ENCODE measurements at regions not wholly inside any gene's neighbourhood (a gene's known extent, or its start where the extent isn't known, plus 50 kb on each side); places are given as distances from the start of the nearest gene placed in this dataset.
"Not testable (repeated sequence)": the region's sequence is repeated elsewhere in the genome, so short reads cannot be mapped to it uniquely, and the experiment has no call there.

DNA sequence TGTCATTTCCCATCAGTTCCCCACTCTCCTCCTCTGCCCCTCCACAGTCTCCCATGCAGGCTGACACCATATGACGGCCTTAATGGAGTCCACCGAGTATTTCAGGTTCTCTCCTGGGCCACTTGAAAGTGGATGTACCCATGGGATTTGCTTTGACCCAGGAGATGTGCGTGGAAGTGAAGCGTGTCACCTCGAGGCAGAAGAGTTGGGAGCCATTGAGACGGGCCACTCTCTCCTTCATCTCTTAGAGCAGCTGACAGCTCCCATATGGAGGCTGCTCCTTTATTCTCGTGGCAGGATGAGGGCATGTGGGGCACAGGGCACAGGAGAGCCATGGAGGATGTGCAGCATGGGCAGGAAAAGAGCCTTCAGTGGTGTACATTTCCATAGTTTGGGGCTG lies 144.7 kb upstream of the CRYM start:
- H2AFZ ChIP-seq (ENCODE audit: low read depth, low read length); H3K36me3 ChIP-seq (ENCODE audit: insufficient read depth, low read length); H3K27me3 ChIP-seq (ENCODE audit: insufficient read depth, low read depth, low read length); H3K9ac ChIP-seq (ENCODE audit: low read length); H3K9me2 ChIP-seq (ENCODE audit: insufficient read depth, low read length); H3F3A ChIP-seq (ENCODE audit: insufficient read depth, low read length, poor library complexity, severe bottlenecking); H3K27ac ChIP-seq (ENCODE audit: low read length); H3K79me2 ChIP-seq (replicated peaks; ENCODE audit: insufficient read depth, low read length); H4K20me1 ChIP-seq (ENCODE audit: insufficient read depth); H3K4me3 ChIP-seq (ENCODE audit: low read length); H3K9me3 ChIP-seq (ENCODE audit: low read length); H3K4me2 ChIP-seq (ENCODE audit: low read length): not testable (repeated sequence)

DNA sequence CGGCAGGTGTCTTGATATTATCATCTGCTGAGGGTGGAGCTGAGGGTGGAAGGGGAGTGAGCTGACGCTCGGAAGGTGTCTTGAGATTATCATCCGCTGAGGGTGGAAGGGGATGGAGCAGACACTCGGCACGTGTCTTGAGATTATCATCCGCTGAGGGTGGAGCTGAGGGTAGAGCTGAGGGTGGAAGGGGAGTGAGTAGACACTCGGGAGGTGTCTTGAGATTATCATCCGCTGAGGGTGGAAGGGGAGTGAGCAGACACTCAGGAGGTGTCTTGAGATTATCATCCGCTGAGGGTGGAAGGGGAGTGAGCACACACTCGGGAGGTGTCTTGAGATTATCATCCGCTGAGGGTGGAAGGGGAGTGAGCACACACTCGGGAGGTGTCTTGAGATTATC lies 126.6 kb upstream of the CRYM start:
- not testable (repeated sequence) for H3K79me2 ChIP-seq (replicated peaks; ENCODE audit: insufficient read depth, low read length); H4K20me1 ChIP-seq (ENCODE audit: insufficient read depth); H3K27ac ChIP-seq (ENCODE audit: low read length); H3K9me2 ChIP-seq (ENCODE audit: insufficient read depth, low read length); H3K9me3 ChIP-seq (ENCODE audit: low read length); H2AFZ ChIP-seq (ENCODE audit: low read depth, low read length); H3K27me3 ChIP-seq (ENCODE audit: insufficient read depth, low read depth, low read length); H3K36me3 ChIP-seq (ENCODE audit: insufficient read depth, low read length); H3K9ac ChIP-seq (ENCODE audit: low read length); H3K4me2 ChIP-seq (ENCODE audit: low read length); H3F3A ChIP-seq (ENCODE audit: insufficient read depth, low read length, poor library complexity, severe bottlenecking); H3K4me3 ChIP-seq (ENCODE audit: low read length)

DNA sequence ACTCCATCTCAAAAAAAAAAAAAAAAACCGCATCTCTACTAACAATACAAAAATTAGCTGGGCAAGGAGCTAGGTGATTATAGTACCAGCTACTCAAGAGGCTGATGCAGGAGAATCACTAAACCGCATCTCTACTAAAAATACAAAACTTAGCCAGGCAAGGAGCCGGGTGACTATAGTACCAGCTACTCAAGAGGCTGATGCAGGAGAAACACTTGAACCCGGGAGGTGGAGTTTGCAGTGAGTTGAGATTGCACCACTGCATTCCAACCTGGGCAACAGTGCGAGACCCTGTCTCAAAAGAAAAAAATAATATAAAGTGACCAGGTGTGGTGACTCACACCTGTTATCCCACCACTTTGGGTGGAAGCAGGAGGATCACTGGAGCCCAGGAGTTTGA lies 119.8 kb upstream of the CRYM start:
- not testable (repeated sequence) for H2AFZ ChIP-seq (ENCODE audit: low read depth, low read length); H3K9me3 ChIP-seq (ENCODE audit: low read length); H3K9me2 ChIP-seq (ENCODE audit: insufficient read depth, low read length); H3K36me3 ChIP-seq (ENCODE audit: insufficient read depth, low read length); H3F3A ChIP-seq (ENCODE audit: insufficient read depth, low read length, poor library complexity, severe bottlenecking); H4K20me1 ChIP-seq (ENCODE audit: insufficient read depth); H3K9ac ChIP-seq (ENCODE audit: low read length); H3K4me3 ChIP-seq (ENCODE audit: low read length); H3K4me2 ChIP-seq (ENCODE audit: low read length); H3K27me3 ChIP-seq (ENCODE audit: insufficient read depth, low read depth, low read length); H3K79me2 ChIP-seq (replicated peaks; ENCODE audit: insufficient read depth, low read length); H3K27ac ChIP-seq (ENCODE audit: low read length)

DNA sequence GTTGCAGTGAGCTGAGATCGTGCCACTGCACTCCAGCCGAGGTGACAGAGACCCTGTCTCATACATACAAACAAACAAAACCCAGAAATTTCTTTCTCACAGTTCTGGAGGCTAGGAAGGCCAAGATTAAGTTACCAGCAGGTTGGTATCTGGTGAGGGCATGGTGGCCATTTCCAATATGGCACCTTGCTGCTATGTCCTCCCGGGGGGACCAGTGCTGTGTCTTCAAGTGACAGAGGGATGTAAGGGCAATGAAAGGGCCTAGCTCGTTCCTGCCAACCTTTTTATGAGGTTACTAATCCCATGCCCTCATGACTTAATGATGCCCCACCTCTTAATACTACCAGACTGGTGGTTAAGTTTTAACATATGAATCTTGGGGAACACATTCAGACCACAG lies 118.5 kb upstream of the CRYM start:
- not testable (repeated sequence) for H3K4me2 ChIP-seq (ENCODE audit: low read length); H3K79me2 ChIP-seq (replicated peaks; ENCODE audit: insufficient read depth, low read length); H3K27me3 ChIP-seq (ENCODE audit: insufficient read depth, low read depth, low read length); H3K9me2 ChIP-seq (ENCODE audit: insufficient read depth, low read length); H4K20me1 ChIP-seq (ENCODE audit: insufficient read depth); H3K9ac ChIP-seq (ENCODE audit: low read length); H3K4me3 ChIP-seq (ENCODE audit: low read length); H2AFZ ChIP-seq (ENCODE audit: low read depth, low read length); H3K27ac ChIP-seq (ENCODE audit: low read length); H3K36me3 ChIP-seq (ENCODE audit: insufficient read depth, low read length); H3K9me3 ChIP-seq (ENCODE audit: low read length); H3F3A ChIP-seq (ENCODE audit: insufficient read depth, low read length, poor library complexity, severe bottlenecking)

DNA sequence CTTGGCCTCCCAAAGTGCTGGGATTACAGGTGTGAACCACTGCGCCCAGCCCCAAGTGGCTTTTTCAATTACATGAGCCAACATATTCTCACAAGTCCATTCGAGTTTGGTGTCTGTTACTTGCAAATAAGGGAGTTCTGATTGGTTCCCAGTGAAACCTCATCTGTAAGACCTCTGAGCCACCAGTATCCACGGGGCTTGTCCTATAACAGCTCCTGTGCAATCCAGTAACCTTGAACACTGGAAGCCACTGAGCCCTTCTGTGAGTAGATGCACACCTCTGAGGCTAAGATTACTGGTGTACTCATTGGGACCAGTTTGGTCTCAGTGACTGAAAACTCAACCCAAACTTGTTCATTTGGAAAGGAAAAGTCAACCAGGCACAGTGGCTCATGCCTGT lies 112.5 kb upstream of the CRYM start:
- H3K4me2 ChIP-seq (ENCODE audit: low read length); H3K9me2 ChIP-seq (ENCODE audit: insufficient read depth, low read length); H3K27me3 ChIP-seq (ENCODE audit: insufficient read depth, low read depth, low read length); H3K36me3 ChIP-seq (ENCODE audit: insufficient read depth, low read length); H3K27ac ChIP-seq (ENCODE audit: low read length); H4K20me1 ChIP-seq (ENCODE audit: insufficient read depth); H3K4me3 ChIP-seq (ENCODE audit: low read length); H3K79me2 ChIP-seq (replicated peaks; ENCODE audit: insufficient read depth, low read length); H2AFZ ChIP-seq (ENCODE audit: low read depth, low read length); H3K9me3 ChIP-seq (ENCODE audit: low read length); H3K9ac ChIP-seq (ENCODE audit: low read length); H3F3A ChIP-seq (ENCODE audit: insufficient read depth, low read length, poor library complexity, severe bottlenecking): not testable (repeated sequence)

DNA sequence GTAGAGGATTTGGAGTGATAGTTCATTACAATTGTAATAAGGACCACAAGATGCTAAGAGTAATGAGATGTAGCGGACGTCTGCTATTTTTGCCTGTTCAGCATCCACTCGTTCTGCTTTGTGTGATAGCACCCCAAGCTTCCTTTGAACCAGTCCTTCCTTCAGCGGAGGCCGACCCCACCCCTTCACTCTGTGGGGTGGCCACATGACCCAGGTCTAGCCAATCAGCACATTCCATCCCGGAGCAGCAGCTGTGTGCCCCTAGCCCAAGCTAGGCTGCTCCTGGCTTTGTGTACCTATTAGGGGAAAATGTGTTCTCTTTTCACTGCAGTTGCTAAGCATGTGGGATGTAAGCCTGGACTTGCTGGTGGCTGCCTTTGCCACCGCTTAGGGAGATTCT lies 111.8 kb upstream of the CRYM start:
- H3K4me2 ChIP-seq (ENCODE audit: low read length); H3K9me2 ChIP-seq (ENCODE audit: insufficient read depth, low read length); H3K27me3 ChIP-seq (ENCODE audit: insufficient read depth, low read depth, low read length); H3K4me3 ChIP-seq (ENCODE audit: low read length); H3K27ac ChIP-seq (ENCODE audit: low read length); H3K36me3 ChIP-seq (ENCODE audit: insufficient read depth, low read length); H3K9me3 ChIP-seq (ENCODE audit: low read length); H3F3A ChIP-seq (ENCODE audit: insufficient read depth, low read length, poor library complexity, severe bottlenecking); H4K20me1 ChIP-seq (ENCODE audit: insufficient read depth); H2AFZ ChIP-seq (ENCODE audit: low read depth, low read length); H3K9ac ChIP-seq (ENCODE audit: low read length); H3K79me2 ChIP-seq (replicated peaks; ENCODE audit: insufficient read depth, low read length): not testable (repeated sequence)

DNA sequence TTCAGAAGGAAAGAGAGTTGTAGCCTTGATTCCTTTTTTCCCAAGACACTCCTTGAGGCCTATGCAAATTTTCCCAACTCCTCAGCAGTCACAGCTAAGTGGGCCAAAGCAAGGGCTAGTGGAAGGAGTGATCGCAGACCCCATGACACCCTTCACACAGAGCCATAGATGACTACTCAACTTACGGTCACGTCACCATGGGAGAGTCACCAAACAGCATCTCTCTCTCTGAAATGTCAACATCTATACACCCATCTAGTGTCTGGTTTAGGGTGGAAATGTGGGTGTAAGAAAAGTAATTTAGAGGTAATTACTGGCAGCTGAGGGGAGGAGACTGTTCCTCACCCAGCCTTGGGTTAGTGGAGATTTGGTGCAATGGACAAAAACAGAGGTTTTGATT lies 109.7 kb upstream of the CRYM start:
- H3F3A ChIP-seq (ENCODE audit: insufficient read depth, low read length, poor library complexity, severe bottlenecking); H3K27me3 ChIP-seq (ENCODE audit: insufficient read depth, low read depth, low read length); H3K27ac ChIP-seq (ENCODE audit: low read length); H3K79me2 ChIP-seq (replicated peaks; ENCODE audit: insufficient read depth, low read length); H3K9me3 ChIP-seq (ENCODE audit: low read length); H2AFZ ChIP-seq (ENCODE audit: low read depth, low read length); H3K4me2 ChIP-seq (ENCODE audit: low read length); H4K20me1 ChIP-seq (ENCODE audit: insufficient read depth); H3K9ac ChIP-seq (ENCODE audit: low read length); H3K36me3 ChIP-seq (ENCODE audit: insufficient read depth, low read length); H3K4me3 ChIP-seq (ENCODE audit: low read length); H3K9me2 ChIP-seq (ENCODE audit: insufficient read depth, low read length): not testable (repeated sequence)

DNA sequence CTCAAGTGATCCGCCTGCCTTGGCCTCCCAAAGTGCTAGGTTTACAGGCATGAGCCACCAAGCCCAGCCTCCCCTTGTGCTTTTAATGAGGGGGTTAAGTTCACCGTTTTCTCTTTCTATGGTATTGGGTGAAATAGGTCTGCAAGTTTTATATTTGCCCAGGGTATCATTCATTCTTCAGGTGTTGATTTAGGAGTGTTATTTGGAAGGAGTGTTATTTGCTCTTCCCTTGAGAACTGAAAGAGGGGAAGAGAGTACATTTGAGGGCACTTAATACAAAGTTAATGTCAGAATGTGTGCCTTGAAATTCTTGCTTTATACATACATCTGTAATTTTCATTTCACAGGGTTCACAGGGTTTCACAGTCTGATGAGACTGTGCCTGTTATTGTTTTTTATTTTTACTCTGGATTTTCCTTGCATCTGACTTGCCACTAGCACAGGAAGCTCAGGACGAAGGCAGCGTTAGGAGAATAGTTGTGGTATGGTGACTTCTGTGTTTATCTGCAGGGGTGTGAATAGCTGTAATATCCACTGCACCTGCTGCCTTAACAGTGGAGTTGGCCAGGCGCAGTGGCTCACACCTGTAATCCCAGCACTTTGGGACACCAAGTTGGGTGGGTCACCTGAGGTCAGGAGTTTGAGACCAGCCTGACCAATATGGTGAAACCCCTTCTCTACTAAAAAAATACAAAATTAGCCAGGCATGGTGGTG lies 108.3 kb upstream of the CRYM start:
- H3K4me3 ChIP-seq (ENCODE audit: low read length); H3F3A ChIP-seq (ENCODE audit: insufficient read depth, low read length, poor library complexity, severe bottlenecking); H3K9me3 ChIP-seq (ENCODE audit: low read length); H2AFZ ChIP-seq (ENCODE audit: low read depth, low read length); H3K4me2 ChIP-seq (ENCODE audit: low read length); H3K9ac ChIP-seq (ENCODE audit: low read length); H3K27me3 ChIP-seq (ENCODE audit: insufficient read depth, low read depth, low read length); H4K20me1 ChIP-seq (ENCODE audit: insufficient read depth); H3K9me2 ChIP-seq (ENCODE audit: insufficient read depth, low read length); H3K36me3 ChIP-seq (ENCODE audit: insufficient read depth, low read length); H3K27ac ChIP-seq (ENCODE audit: low read length); H3K79me2 ChIP-seq (replicated peaks; ENCODE audit: insufficient read depth, low read length): not testable (repeated sequence)
